H1 (cell line): ENCODE measurements at regions not wholly inside any gene's neighbourhood (a gene's known extent, or its start where the extent isn't known, plus 50 kb on each side); places are given as distances from the start of the nearest gene placed in this dataset.

Experiments used
- CHD7 ChIP-seq: fragments of 300-600 bp; sonication (generic); IDR thresholded peaks from 2 replicates; pipeline ENCODE4 v1.7.1; 2012; ENCODE audit warnings: low read length, moderate library complexity, mild to moderate bottlenecking, inconsistent platforms; ENCODE audit not compliant: insufficient replicate concordance
- HDAC2 ChIP-seq, 2 experiments: fragments of 300-600 bp in 1 of 2; sonication (generic) in 1 of 2; IDR thresholded peaks; 2 replicates each; pipeline ENCODE4 v1.6.1; 2011 to 2012; ENCODE audit warnings: low read depth in 2 of 2, low read length in 2 of 2, mild to moderate bottlenecking in 2 of 2, moderate library complexity in 2 of 2, borderline replicate concordance in 1 of 2, inconsistent platforms in 1 of 2
- SAP30 ChIP-seq: fragments of 300-600 bp; sonication (generic); IDR thresholded peaks from 2 replicates; pipeline ENCODE4 v1.7.1; 2012; ENCODE audit warnings: low read length, moderate library complexity, mild to moderate bottlenecking, inconsistent platforms; ENCODE audit not compliant: insufficient read depth, insufficient replicate concordance
- USF2 ChIP-seq: IDR thresholded peaks from 2 replicates; pipeline ENCODE4 v1.6.1; 2011; ENCODE audit warnings: low read length, improper control_type of control experiment

GRCh38 chr2:5465859-5466258 is 226.3 kb upstream of the SOX11 start (continued):
- no peak for TF ChIP-seq CHD7
- no peak for TF ChIP-seq HDAC2 (IDR thresholded peaks at IDR 0.05; ENCODE audit: borderline replicate concordance in 1 of 2, low read depth in 2 of 2, low read length in 2 of 2)
- TF ChIP-seq USF2 = no peak
- TF ChIP-seq SAP30 = no peak
